ENCODE measurements at regions not wholly inside any gene's neighbourhood (a gene's known extent, or its start where the extent isn't known, plus 50 kb on each side); places are given as distances from the start of the nearest gene placed in this dataset.
A peak's percentile ranks its signal among the peaks of the same experiment; 100 is the strongest.
"Not testable (repeated sequence)": the region's sequence is repeated elsewhere in the genome, so short reads cannot be mapped to it uniquely, and the experiment has no call there.

DNA sequence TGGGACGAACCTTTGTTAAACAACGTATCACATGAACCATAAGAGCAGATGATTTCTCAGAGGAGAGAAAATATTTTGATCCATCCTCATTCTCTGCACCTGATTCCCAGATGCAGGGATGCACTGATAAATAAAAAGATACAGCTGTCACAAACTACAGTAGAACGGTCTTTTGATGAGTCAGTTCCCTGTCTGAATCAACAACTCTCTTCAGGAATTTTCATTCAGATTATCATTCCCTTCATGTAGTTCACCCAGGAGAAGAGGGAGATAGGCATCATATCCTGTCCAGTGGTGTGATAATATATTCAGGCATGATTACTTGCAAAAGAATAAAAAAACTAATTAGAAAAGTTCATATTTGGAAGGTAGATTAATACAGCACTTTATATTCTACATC is 521.5 kb downstream of the PYDC2 start:
- TF ChIP-seq, protein P1, sequence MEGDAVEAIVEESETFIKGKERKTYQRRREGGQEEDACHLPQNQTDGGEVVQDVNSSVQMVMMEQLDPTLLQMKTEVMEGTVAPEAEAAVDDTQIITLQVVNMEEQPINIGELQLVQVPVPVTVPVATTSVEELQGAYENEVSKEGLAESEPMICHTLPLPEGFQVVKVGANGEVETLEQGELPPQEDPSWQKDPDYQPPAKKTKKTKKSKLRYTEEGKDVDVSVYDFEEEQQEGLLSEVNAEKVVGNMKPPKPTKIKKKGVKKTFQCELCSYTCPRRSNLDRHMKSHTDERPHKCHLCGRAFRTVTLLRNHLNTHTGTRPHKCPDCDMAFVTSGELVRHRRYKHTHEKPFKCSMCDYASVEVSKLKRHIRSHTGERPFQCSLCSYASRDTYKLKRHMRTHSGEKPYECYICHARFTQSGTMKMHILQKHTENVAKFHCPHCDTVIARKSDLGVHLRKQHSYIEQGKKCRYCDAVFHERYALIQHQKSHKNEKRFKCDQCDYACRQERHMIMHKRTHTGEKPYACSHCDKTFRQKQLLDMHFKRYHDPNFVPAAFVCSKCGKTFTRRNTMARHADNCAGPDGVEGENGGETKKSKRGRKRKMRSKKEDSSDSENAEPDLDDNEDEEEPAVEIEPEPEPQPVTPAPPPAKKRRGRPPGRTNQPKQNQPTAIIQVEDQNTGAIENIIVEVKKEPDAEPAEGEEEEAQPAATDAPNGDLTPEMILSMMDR (IDR thresholded peaks at IDR 0.05; ENCODE audit: low read depth, low read length, missing control alignments) = no peak
- in situ Hi-C loops (cut with HindIII; ENCODE audit: low sequenced_read_pairs) = no loop called here
- no peak for DNase-seq (ENCODE audit: low read depth)
- no peak overlapping the region for H3K4me3 ChIP-seq (ENCODE audit: low read depth, low read length)

DNA sequence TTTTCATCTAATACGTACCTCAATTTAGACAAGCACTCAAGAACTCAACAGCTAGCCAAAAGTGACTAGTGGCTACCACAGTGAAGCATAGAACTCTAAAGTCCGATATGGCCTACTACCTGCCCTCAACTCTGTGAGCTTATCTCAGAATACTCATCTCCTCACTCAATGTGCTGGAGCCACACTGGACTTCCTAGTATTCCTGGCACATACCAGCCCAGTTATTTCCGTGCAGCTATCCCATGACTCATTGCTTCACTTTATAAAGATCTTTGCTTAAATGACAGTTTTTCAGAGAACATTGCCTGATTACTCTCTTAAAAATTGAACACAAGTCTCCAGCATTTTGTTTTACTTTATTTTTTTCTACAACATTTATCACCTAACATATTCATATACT is 524.7 kb downstream of the PYDC2 start:
- no peak for DNase-seq (ENCODE audit: low read depth)
- no peak overlapping the region for H3K4me3 ChIP-seq (ENCODE audit: low read depth, low read length)
- in situ Hi-C loops (cut with HindIII; ENCODE audit: low sequenced_read_pairs) = no loop called here
- TF ChIP-seq, protein P1 (IDR thresholded peaks at IDR 0.05; ENCODE audit: low read depth, low read length, missing control alignments) = no peak

DNA sequence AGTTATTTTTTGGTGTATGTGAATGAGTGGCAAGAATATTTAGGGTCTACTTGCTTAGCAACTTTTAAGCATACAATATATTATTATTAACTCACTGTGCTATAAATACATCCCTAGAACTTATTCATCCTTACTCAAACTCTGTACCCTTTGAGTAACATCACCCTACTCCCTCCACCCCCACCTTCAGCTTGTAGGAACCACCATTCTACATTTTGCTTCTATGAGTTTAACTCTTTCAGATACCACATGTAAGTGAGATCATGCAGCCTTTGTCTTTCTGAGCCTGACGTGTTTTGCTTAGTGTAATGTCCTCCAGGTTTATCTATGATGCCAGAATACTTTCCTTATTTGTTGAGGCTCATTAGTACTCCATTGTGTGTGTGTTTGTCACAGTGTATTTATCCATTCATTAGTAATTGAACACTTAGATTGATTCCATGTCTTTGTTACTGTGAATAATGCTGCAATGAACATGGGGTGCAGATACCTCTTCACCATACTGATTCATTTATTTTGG is 526.9 kb downstream of the PYDC2 start:
- DNase-seq (ENCODE audit: low read depth) = peak; percentile 29
- TF ChIP-seq, protein P1 (IDR thresholded peaks at IDR 0.05; ENCODE audit: low read depth, low read length, missing control alignments) = no peak
- in situ Hi-C loops (cut with HindIII; ENCODE audit: low sequenced_read_pairs) = no loop called here
- H3K4me3 ChIP-seq (ENCODE audit: low read depth, low read length) = no peak overlapping the region

DNA sequence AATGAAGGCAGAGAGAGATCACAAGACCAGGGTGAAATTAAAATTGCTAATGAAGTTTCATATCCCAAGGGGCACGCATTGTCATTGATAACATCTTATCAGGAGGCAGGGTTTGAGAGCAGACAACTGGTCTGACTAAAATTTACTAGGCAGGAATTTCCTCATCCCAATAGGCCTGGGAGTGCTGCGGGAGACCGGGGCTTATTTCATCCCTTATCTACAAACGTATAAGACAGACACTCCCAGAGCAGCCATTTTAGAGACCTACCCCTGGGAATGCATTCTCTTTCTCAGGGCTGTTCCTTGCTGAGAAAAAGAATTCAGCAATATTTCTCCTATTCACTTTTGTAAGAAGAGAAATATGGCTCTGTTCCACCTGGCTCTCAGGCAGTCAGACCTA is 533.0 kb downstream of the PYDC2 start:
- H3K4me3 ChIP-seq (ENCODE audit: low read depth, low read length); in situ Hi-C loops (cut with HindIII; ENCODE audit: low sequenced_read_pairs); DNase-seq (ENCODE audit: low read depth): not testable (repeated sequence)

DNA sequence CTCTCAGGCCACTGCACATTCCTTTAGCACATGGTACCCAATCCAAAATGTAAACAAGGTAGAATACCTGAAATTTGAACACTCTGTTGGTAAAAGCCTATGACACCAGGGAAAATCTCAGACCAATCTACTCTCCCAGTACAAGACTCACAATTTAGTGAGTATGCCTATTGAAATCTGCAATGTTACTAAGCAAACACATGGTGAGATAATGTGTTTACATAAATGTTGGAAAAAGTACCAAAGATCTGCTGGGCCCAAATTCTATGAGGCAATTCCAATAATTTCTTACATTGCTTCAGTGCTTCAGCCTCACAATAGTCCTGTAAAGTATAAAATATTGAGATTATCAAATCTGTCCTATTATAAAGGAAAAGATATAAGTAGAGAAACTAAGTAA is 536.1 kb downstream of the PYDC2 start:
- TF ChIP-seq, protein P1 (IDR thresholded peaks at IDR 0.05; ENCODE audit: low read depth, low read length, missing control alignments) = no peak
- H3K4me3 ChIP-seq (ENCODE audit: low read depth, low read length) = no peak overlapping the region
- in situ Hi-C loops (cut with HindIII; ENCODE audit: low sequenced_read_pairs) = no loop called here
- no peak for DNase-seq (ENCODE audit: low read depth)

DNA sequence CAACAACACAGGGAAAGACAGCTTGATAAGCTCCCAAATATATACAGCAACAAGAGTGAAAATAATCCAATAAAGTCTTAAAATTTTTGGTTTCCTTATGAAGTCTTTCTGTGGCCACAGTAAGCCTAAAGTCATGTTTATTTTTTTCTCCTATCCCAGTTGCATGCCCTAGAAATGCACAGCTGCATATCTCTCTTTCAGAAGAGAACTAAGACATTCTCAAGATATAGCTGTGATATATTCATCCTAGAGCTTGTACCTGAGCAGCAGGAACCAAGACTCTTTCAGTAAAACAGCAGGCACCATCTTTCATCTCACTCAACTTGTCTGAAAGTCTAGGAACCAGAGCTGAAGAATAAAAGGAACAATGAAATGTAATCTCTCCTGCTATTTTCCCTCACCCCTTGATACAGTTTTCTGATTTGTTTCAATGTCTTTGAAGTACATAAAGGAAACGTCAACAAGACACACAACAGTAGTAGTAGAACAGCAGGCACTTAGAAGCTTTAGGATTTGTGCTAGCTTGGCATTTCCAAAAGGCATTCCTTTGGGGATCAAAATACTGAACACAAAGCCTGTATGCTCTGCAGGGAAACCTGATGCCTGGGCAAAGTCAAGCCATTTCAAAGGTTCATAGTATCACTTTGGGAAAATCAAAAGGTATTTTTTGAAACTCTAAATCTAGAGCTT is 536.8 kb downstream of the PYDC2 start:
- TF ChIP-seq, protein P1 (IDR thresholded peaks at IDR 0.05; ENCODE audit: low read depth, low read length, missing control alignments) = no peak
- in situ Hi-C loops (cut with HindIII; ENCODE audit: low sequenced_read_pairs) = no loop called here
- DNase-seq (ENCODE audit: low read depth) = no peak
- no peak overlapping the region for H3K4me3 ChIP-seq (ENCODE audit: low read depth, low read length)

DNA sequence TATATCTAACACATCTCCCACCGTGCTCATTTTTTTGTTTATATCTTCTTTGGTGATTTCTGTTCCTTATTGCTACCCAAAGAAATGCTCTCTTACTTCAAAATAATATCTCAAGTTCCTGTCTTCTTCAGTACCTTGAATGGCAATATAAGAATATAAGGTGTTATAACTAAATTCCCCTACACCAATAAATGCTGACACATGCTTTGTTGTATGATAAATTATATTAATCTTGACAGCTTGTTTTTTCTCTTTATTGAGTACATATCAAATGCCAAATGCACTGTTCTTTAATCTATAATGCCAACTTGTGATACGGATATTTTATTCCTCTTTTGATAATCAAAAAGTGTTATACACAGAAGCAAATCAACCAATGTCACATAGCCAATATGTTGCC is 540.3 kb downstream of the PYDC2 start:
- DNase-seq (ENCODE audit: low read depth) = no peak
- TF ChIP-seq, protein P1 (IDR thresholded peaks at IDR 0.05; ENCODE audit: low read depth, low read length, missing control alignments) = no peak
- no peak overlapping the region for H3K4me3 ChIP-seq (ENCODE audit: low read depth, low read length)
- in situ Hi-C loops (cut with HindIII; ENCODE audit: low sequenced_read_pairs) = no loop called here
